Neural progenitor cell (in vitro differentiated cells): ENCODE measurements at regions not wholly inside any gene's neighbourhood (a gene's known extent, or its start where the extent isn't known, plus 50 kb on each side); places are given as distances from the start of the nearest gene placed in this dataset.
A peak's percentile ranks its signal among the peaks of the same experiment; 100 is the strongest.

Source experiments
- DNase-seq: peaks from one replicate; pipeline ENCODE4 v3.0.0-alpha.2; 2016; ENCODE audit warnings: low spot score
- H2AFZ ChIP-seq: fragments of 200-600 bp; sonication (generic); replicated peaks from 2 replicates; pipeline ENCODE4 v1.6.1; 2016; ENCODE audit warnings: antibody characterized with exemption
- H3F3A ChIP-seq: fragments of 200-600 bp; sonication (generic); 2 replicates; pipeline ENCODE4 v1.6.1; 2016; ENCODE audit warnings: antibody characterized with exemption, low read depth
- H3K27ac ChIP-seq: fragments of 200-600 bp; sonication (generic); 2 replicates; pipeline ENCODE4 v1.5.1; 2016; ENCODE audit warnings: mild to moderate bottlenecking
- H3K27me3 ChIP-seq: fragments of 200-600 bp; sonication (generic); 2 replicates; pipeline ENCODE4 v1.6.1; 2016; ENCODE audit warnings: mild to moderate bottlenecking, moderate library complexity
- H3K36me3 ChIP-seq: fragments of 200-600 bp; sonication (generic); 2 replicates; pipeline ENCODE4 v1.5.1; 2016
- H3K4me1 ChIP-seq: fragments of 200-600 bp; sonication (generic); 2 replicates; pipeline ENCODE4 v1.6.1; 2016; ENCODE audit warnings: mixed run types
- H3K4me2 ChIP-seq: fragments of 200-600 bp; sonication (generic); 2 replicates; pipeline ENCODE4 v1.6.1; 2016
- H3K4me3 ChIP-seq: fragments of 200-600 bp; sonication (generic); 2 replicates; pipeline ENCODE4 v1.5.1; 2016
- H3K79me2 ChIP-seq: fragments of 200-600 bp; sonication (generic); 2 replicates; pipeline ENCODE4 v1.6.1; 2016; ENCODE audit warnings: low read depth
- H3K9ac ChIP-seq: fragments of 200-600 bp; sonication (generic); 2 replicates; pipeline ENCODE4 v1.6.1; 2016
- H3K9me3 ChIP-seq: fragments of 200-600 bp; sonication (generic); 2 replicates; pipeline ENCODE4 v1.5.1; 2016; ENCODE audit warnings: low read depth
- H4K20me1 ChIP-seq: fragments of 200-600 bp; sonication (generic); 2 replicates; pipeline ENCODE4 v1.6.1; 2016; ENCODE audit warnings: low read depth
- H3K27ac Mint-ChIP-seq: 3 replicates; pipeline ENCODE4 v1.8.0; 2021; ENCODE audit warnings: mixed read lengths
- H3K27me3 Mint-ChIP-seq: 2 replicates; pipeline ENCODE4 v1.8.0; 2022; ENCODE audit warnings: low read depth, mild to moderate bottlenecking, inconsistent platforms, moderate library complexity, mixed read lengths; ENCODE audit not compliant: insufficient read depth
- H3K36me3 Mint-ChIP-seq: 3 replicates; pipeline ENCODE4 v1.8.0; 2021; ENCODE audit warnings: mixed read lengths
- H3K4me1 Mint-ChIP-seq: 3 replicates; pipeline ENCODE4 v1.8.0; 2021; ENCODE audit warnings: mixed read lengths
- H3K4me3 Mint-ChIP-seq: 3 replicates; pipeline ENCODE4 v1.8.0; 2021; ENCODE audit warnings: mild to moderate bottlenecking, moderate library complexity, mixed read lengths
- H3K9me3 Mint-ChIP-seq: 3 replicates; pipeline ENCODE4 v1.8.0; 2020; ENCODE audit warnings: mixed read lengths
- EZH2 ChIP-seq: fragments of 200-600 bp; sonication (generic); IDR thresholded peaks from 2 replicates; pipeline ENCODE4 v1.6.1; 2017; ENCODE audit warnings: antibody characterized with exemption, mild to moderate bottlenecking, moderate library complexity
- EZH2phosphoT487 ChIP-seq: fragments of 200-600 bp; sonication (generic); IDR thresholded peaks from 2 replicates; pipeline ENCODE4 v1.6.1; 2017; ENCODE audit warnings: antibody characterized with exemption
- TF ChIP-seq, protein P1 (sequence below): fragments of 200-600 bp; sonication (generic); IDR thresholded peaks from 2 replicates; pipeline ENCODE4 v1.5.1; 2017; ENCODE audit warnings: antibody characterized with exemption, mild to moderate bottlenecking

DNA sequence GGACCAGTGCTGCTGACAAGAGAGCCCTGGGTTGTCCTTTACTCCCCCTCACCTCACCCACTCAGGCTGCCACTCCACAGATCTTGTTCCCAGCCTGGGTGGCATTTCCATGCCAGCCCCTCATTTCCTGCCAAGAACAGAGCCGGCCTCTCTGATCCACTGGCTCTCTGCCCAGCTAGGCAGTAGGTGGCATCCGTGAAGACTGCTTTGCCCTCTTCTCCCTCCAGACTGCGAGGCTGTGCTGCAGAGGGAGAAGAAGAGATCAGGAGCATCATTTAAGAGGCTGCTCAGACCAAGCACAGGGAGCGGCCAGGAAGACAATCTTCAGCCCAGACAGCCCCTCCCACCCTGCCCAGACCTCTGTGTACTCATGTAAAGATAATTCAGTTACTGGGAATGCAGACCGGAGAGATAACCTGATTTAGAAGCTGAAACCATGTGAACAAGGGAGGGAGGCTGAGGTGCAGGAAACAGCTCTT is 126.9 kb upstream of the NCAM1 start:
- no peak for DNase-seq
- Mint-ChIP-seq H3K4me1 (peaks cover 21% of the 10 kb centered on the region), H3K27me3 (peaks cover 6% of the 10 kb centered on the region), H3K36me3 (no peaks in the 10 kb centered on the region), H3K4me3 (no peak overlapping the region), H3K9me3 (no peaks in the 10 kb centered on the region), H3K27ac (peak overlapping the region; percentile 54)
- no peaks in the 10 kb centered on the region for H3K79me2 ChIP-seq
- peaks cover 12% of the 10 kb centered on the region for H3K4me1 ChIP-seq
- no peaks in the 10 kb centered on the region for H3K27me3 ChIP-seq
- no peak for TF ChIP-seq EZH2
- no peak for TF ChIP-seq EZH2phosphoT487
- TF ChIP-seq, protein P1, sequence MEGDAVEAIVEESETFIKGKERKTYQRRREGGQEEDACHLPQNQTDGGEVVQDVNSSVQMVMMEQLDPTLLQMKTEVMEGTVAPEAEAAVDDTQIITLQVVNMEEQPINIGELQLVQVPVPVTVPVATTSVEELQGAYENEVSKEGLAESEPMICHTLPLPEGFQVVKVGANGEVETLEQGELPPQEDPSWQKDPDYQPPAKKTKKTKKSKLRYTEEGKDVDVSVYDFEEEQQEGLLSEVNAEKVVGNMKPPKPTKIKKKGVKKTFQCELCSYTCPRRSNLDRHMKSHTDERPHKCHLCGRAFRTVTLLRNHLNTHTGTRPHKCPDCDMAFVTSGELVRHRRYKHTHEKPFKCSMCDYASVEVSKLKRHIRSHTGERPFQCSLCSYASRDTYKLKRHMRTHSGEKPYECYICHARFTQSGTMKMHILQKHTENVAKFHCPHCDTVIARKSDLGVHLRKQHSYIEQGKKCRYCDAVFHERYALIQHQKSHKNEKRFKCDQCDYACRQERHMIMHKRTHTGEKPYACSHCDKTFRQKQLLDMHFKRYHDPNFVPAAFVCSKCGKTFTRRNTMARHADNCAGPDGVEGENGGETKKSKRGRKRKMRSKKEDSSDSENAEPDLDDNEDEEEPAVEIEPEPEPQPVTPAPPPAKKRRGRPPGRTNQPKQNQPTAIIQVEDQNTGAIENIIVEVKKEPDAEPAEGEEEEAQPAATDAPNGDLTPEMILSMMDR, result no peak
- no peaks in the 10 kb centered on the region for H3K9me3 ChIP-seq
- no peak overlapping the region for H3K27ac ChIP-seq
- no peaks in the 10 kb centered on the region for H3K36me3 ChIP-seq
- no peak overlapping the region for H3K9ac ChIP-seq
- no peak overlapping the region for H3K4me3 ChIP-seq
- no peaks in the 10 kb centered on the region for H4K20me1 ChIP-seq
- no peak overlapping the region for H3K4me2 ChIP-seq
- no peak overlapping the region for H2AFZ ChIP-seq
- H3F3A ChIP-seq, result no peaks in the 10 kb centered on the region

- H3K79me2 ChIP-seq, result no peaks in the 10 kb centered on the region
- H3K27me3 ChIP-seq, result no peaks in the 10 kb centered on the region
- H3F3A ChIP-seq, result no peaks in the 10 kb centered on the region
- no peaks in the 10 kb centered on the region for H3K9me3 Mint-ChIP-seq
- H3K27me3 Mint-ChIP-seq, result peaks cover 8% of the 10 kb centered on the region
- peak overlapping the region; percentile 74 for H3K27ac Mint-ChIP-seq
- no peaks in the 10 kb centered on the region for H4K20me1 ChIP-seq
- H3K36me3 ChIP-seq, result no peaks in the 10 kb centered on the region
- H3K4me3 Mint-ChIP-seq, result no peak overlapping the region
- H3K4me3 ChIP-seq, result no peak overlapping the region
- H3K4me1 Mint-ChIP-seq, result peaks cover 21% of the 10 kb centered on the region
- H3K9me3 ChIP-seq, result no peaks in the 10 kb centered on the region
- H3K4me2 ChIP-seq, result no peak overlapping the region
- no peak overlapping the region for H3K27ac ChIP-seq
- no peak for DNase-seq
- no peaks in the 10 kb centered on the region for H3K36me3 Mint-ChIP-seq
- no peak overlapping the region for H2AFZ ChIP-seq
- TF ChIP-seq, protein P1, result no peak
- TF ChIP-seq EZH2phosphoT487 (no peak), EZH2 (no peak)
- H3K4me1 ChIP-seq, result peaks cover 12% of the 10 kb centered on the region
- no peak overlapping the region for H3K9ac ChIP-seq
Observed at GRCh38 chr11:112835591-112836255, 125.5 kb upstream of the NCAM1 start.

GRCh38 chr11:112836256-112836602 is 125.0 kb upstream of the NCAM1 start:
- H3K27ac ChIP-seq, result no peak overlapping the region
- TF ChIP-seq, protein P1, result no peak
- TF ChIP-seq EZH2 (no peak), EZH2phosphoT487 (no peak)

More at GRCh38 chr11:112836256-112836602, 125.0 kb upstream of the NCAM1 start:
- peaks cover 12% of the 10 kb centered on the region for H3K4me1 ChIP-seq
- H3F3A ChIP-seq, result no peaks in the 10 kb centered on the region
- no peaks in the 10 kb centered on the region for H3K79me2 ChIP-seq
- no peak overlapping the region for H3K9ac ChIP-seq
- H4K20me1 ChIP-seq, result no peaks in the 10 kb centered on the region
- H2AFZ ChIP-seq, result no peak overlapping the region
- H3K27me3 ChIP-seq, result no peaks in the 10 kb centered on the region
- H3K27ac Mint-ChIP-seq, result peak overlapping the region; percentile 74
- H3K4me1 Mint-ChIP-seq, result peaks cover 21% of the 10 kb centered on the region
- peaks cover 10% of the 10 kb centered on the region for H3K27me3 Mint-ChIP-seq
- no peaks in the 10 kb centered on the region for H3K9me3 ChIP-seq
- no peak for DNase-seq
- no peak overlapping the region for H3K4me3 Mint-ChIP-seq
- no peaks in the 10 kb centered on the region for H3K9me3 Mint-ChIP-seq
- H3K4me3 ChIP-seq, result no peak overlapping the region
- H3K4me2 ChIP-seq, result no peak overlapping the region
- H3K36me3 ChIP-seq, result no peaks in the 10 kb centered on the region
- no peaks in the 10 kb centered on the region for H3K36me3 Mint-ChIP-seq
